Mononuclear cell (primary cell): ENCODE measurements at regions not wholly inside any gene's neighbourhood (a gene's known extent, or its start where the extent isn't known, plus 50 kb on each side); places are given as distances from the start of the nearest gene placed in this dataset.
"Not testable (repeated sequence)": the region's sequence is repeated elsewhere in the genome, so short reads cannot be mapped to it uniquely, and the experiment has no call there.

Experiments used
- H3K27me3 ChIP-seq: 2 replicates; pipeline ENCODE4 v1.6.0; 2011; ENCODE audit warnings: low read length, control low read depth; ENCODE audit not compliant: insufficient read depth
- H3K4me1 ChIP-seq: 2 replicates; pipeline ENCODE4 v1.5.1; 2011; ENCODE audit warnings: mild to moderate bottlenecking, low read length, control low read depth; ENCODE audit not compliant: insufficient read depth
- H3K4me3 ChIP-seq: 2 replicates; pipeline ENCODE4 v1.5.1; 2011; ENCODE audit warnings: mild to moderate bottlenecking, low read length, moderate library complexity
- H3K9me3 ChIP-seq: 2 replicates; pipeline ENCODE4 v1.5.1; 2011; ENCODE audit warnings: low read depth, mild to moderate bottlenecking, control low read depth, low read length

DNA sequence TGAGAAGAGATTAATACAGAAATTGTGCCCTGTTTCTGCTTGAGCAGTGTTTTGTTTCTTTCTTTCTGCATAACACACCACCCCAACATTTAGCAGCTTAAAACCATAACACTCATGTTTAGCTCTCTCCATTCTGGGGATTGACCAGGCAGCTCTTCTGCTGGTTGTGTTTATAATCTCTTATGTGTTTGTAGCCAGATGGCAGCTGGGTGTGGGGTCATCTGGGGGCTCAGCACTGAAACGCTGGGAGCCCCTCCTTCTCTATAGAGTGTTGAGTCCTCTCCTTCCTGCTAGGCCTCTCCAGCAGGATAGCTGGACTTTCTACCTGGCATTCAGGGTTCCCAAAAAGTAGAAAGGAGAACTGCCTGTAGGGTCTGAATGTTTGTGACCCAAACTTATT lies 270.6 kb downstream of the TTC8 start:
- no peaks in the 10 kb centered on the region for H3K4me1 ChIP-seq
- H3K27me3 ChIP-seq, result no peaks in the 10 kb centered on the region
- H3K4me3 ChIP-seq, result no peak overlapping the region
- H3K9me3 ChIP-seq, result no peaks in the 10 kb centered on the region

DNA sequence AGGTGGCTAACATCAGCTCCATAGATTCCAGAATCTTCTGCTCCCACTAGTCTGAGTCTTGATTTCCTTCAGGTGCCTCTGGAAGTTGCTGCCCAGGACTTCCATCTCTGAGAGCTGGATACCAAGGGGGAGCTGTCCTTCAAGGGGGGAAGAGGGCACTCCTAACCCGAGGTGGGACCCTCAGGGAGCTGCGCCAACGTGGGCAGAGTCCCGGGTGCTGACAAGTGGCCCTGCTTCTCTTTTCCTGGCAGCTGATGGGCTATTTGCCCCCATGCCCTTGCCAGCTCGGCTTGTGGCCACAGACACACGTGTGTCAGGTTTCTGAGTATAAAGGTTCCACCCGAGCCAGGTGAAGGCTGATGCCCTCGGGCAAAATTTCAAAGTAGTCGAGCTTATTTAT lies 272.5 kb downstream of the TTC8 start:
- Histone ChIP-seq H3K4me1 (no peaks in the 10 kb centered on the region), H3K27me3 (no peaks in the 10 kb centered on the region), H3K9me3 (no peaks in the 10 kb centered on the region)

DNA sequence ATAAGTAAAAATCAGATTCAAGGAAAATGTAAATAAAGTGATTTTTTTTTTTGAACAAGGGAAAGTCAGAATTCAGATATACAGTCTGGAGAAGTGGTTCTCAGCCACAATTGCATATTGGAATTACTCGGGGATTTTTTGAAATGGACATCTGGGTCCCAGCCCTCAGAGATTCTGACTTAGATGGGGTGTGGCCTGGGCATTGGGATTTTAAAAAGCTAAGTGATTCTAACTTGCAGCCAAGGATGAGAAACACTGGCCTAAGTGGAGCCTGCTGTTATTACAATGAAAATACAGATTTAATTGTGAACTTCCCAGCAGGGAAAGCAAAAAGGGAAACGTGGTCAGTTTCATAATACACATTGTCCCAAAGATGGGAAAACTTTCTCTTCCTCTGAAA lies 273.8 kb downstream of the TTC8 start:
- Histone ChIP-seq H3K4me3 (no peak overlapping the region), H3K9me3 (no peaks in the 10 kb centered on the region), H3K4me1 (no peaks in the 10 kb centered on the region), H3K27me3 (no peaks in the 10 kb centered on the region)

More for the DNA sequence above, 272.5 kb downstream of the TTC8 start:
- no peak overlapping the region for H3K4me3 ChIP-seq

DNA sequence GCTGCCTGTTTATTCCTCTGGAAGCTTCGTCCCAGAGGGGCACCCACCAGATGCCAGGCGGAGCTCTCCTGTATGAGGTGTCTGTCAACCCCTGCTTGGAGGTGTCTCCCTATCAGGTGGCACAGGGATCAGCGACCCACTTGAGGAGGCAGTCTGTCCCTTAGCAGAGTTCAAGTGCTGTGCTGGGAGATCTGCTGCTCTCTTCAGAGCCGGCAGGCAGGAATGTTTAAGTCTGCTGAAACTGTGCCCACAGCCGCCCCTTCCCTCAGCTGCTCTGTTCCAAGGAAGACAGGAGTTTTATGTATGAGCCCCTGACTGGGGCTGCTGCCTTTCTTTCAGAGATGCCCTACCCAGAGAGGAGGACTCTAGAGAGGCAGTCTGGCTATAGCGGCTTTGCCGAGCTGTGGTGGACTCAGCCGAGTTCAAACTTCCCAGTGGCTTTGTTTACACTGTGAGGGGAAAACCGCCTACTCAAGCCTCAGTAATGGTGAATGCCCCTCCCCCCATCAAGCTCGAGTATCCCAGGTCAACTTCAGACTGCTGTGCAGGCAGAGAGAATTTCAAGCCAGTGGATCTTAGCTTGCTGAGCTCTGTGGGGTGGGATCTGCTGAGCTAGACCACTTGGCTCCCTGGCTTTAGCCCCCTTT lies 279.8 kb downstream of the TTC8 start:
- not testable (repeated sequence) for H3K4me3 ChIP-seq, H3K27me3 ChIP-seq, H3K9me3 ChIP-seq, H3K4me1 ChIP-seq

DNA sequence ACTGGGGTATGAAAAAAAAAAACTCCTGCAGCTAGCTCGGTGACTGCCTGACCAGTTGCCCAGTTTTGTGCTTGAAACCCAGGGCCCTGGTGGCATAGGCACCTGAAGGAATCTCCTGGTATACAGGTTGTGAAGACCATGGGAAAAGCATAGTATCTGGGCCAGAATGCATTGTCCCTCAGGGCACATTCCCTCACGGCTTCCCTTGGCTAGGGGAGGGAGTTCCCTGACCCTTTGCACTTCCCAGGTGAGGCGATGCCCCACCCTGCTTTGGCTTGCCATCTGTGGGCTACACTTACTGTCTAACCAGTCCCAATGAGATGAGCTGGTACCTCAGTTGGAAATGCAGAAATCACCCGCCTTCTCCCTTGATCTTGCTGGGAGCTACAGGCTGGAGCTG lies 280.4 kb downstream of the TTC8 start:
- not testable (repeated sequence) for H3K9me3 ChIP-seq, H3K27me3 ChIP-seq, H3K4me3 ChIP-seq, H3K4me1 ChIP-seq
